Smooth muscle cell (in vitro differentiated cells): ENCODE measurements at regions not wholly inside any gene's neighbourhood (a gene's known extent, or its start where the extent isn't known, plus 50 kb on each side); places are given as distances from the start of the nearest gene placed in this dataset.
A peak's percentile ranks its signal among the peaks of the same experiment; 100 is the strongest.

Experiments used
- DNase-seq: peaks from one replicate; lab custom pipeline; 2025; ENCODE audit not compliant: unreplicated experiment; lab: John Stamatoyannopoulos, UW
- H2AFZ ChIP-seq: fragments of 200-600 bp; sonication (generic); 2 replicates; pipeline ENCODE4 v1.6.0; 2016; ENCODE audit warnings: antibody characterized with exemption, low read depth, mild to moderate bottlenecking
- H3F3A ChIP-seq: fragments of 200-600 bp; sonication (generic); 2 replicates; pipeline ENCODE4 v1.6.0; 2017; ENCODE audit warnings: antibody characterized with exemption, low read depth
- H3K27ac ChIP-seq: fragments of 200-600 bp; sonication (generic); 2 replicates; pipeline ENCODE4 v1.5.1; 2016; ENCODE audit warnings: low read depth, mild to moderate bottlenecking
- H3K27me3 ChIP-seq: fragments of 200-600 bp; sonication (generic); 2 replicates; pipeline ENCODE4 v1.6.1; 2016; ENCODE audit warnings: low read depth, mild to moderate bottlenecking
- H3K36me3 ChIP-seq: fragments of 200-600 bp; sonication (generic); 2 replicates; pipeline ENCODE4 v1.5.1; 2016; ENCODE audit warnings: low read depth
- H3K4me1 ChIP-seq: fragments of 200-600 bp; sonication (generic); 2 replicates; pipeline ENCODE4 v1.5.1; 2016; ENCODE audit warnings: low read depth
- H3K4me2 ChIP-seq: fragments of 200-600 bp; sonication (generic); 2 replicates; pipeline ENCODE4 v1.6.0; 2016; ENCODE audit warnings: mild to moderate bottlenecking
- H3K4me3 ChIP-seq: fragments of 200-600 bp; sonication (generic); 2 replicates; pipeline ENCODE4 v1.5.1; 2016; ENCODE audit warnings: mild to moderate bottlenecking
- H3K79me2 ChIP-seq: fragments of 200-600 bp; sonication (generic); 2 replicates; pipeline ENCODE4 v1.6.0; 2016; ENCODE audit warnings: low read depth, mild to moderate bottlenecking
- H3K9ac ChIP-seq: fragments of 200-600 bp; sonication (generic); 2 replicates; pipeline ENCODE4 v1.6.0; 2016; ENCODE audit warnings: low read depth
- H3K9me3 ChIP-seq: fragments of 200-600 bp; sonication (generic); replicated peaks from 2 replicates; pipeline ENCODE4 v1.5.1; 2016; ENCODE audit warnings: low read depth
- H4K20me1 ChIP-seq: fragments of 200-600 bp; sonication (generic); 2 replicates; pipeline ENCODE4 v1.6.0; 2016; ENCODE audit warnings: low read depth
- WGBS: methylation state at CpG from one replicate; pipeline ENCODE4 v1.1.7; 2016; ENCODE audit warnings: low lambda C conversion rate; 5-methylcytosine and 5-hydroxymethylcytosine counted together
- TF ChIP-seq, protein P1 (sequence below): fragments of 200-600 bp; sonication (generic); IDR thresholded peaks from 2 replicates; pipeline ENCODE4 v1.5.1; 2017; ENCODE audit warnings: borderline replicate concordance, mild to moderate bottlenecking, antibody characterized with exemption; ENCODE audit not compliant: insufficient read depth, poor library complexity, severe bottlenecking

DNA sequence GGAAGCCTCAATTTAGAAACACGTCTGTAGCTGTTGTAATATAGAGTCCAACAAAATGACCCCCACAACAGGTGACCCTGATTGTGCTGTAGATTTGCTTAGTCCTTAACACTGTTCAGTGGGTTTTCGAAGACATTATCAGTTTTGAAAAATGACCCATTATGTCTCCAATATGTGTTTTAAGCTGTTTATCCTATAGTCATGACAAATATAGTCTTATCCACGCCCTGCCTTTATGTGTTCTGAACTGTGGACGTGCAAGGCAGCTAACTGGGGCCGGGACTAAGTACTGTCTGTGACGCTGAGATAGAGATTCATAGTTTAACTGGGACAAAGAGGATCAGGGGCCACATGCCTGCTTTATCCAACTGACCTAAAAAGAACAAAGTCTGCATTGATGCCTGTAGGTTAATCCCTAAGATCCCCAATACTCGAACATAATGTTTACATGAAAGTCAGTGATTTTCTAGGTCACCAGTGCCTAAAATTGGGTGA, 192.4 kb downstream of the CD83 start:
- DNase-seq: no peak
- Histone ChIP-seq H3K4me3 (no peak overlapping the region), H3K4me1 (no peaks in the 10 kb centered on the region), H3K4me2 (no peak overlapping the region), H2AFZ (no peak overlapping the region), H3K9me3 (no peaks in the 10 kb centered on the region), H3F3A (no peaks in the 10 kb centered on the region), H4K20me1 (no peaks in the 10 kb centered on the region), H3K27ac (no peak overlapping the region), H3K9ac (no peak overlapping the region), H3K36me3 (no peaks in the 10 kb centered on the region), H3K27me3 (no peaks in the 10 kb centered on the region), H3K79me2 (no peaks in the 10 kb centered on the region)
- WGBS: 76% methylated on average over 7 of the region's 7 CpGs
- TF ChIP-seq, protein P1, sequence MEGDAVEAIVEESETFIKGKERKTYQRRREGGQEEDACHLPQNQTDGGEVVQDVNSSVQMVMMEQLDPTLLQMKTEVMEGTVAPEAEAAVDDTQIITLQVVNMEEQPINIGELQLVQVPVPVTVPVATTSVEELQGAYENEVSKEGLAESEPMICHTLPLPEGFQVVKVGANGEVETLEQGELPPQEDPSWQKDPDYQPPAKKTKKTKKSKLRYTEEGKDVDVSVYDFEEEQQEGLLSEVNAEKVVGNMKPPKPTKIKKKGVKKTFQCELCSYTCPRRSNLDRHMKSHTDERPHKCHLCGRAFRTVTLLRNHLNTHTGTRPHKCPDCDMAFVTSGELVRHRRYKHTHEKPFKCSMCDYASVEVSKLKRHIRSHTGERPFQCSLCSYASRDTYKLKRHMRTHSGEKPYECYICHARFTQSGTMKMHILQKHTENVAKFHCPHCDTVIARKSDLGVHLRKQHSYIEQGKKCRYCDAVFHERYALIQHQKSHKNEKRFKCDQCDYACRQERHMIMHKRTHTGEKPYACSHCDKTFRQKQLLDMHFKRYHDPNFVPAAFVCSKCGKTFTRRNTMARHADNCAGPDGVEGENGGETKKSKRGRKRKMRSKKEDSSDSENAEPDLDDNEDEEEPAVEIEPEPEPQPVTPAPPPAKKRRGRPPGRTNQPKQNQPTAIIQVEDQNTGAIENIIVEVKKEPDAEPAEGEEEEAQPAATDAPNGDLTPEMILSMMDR: no peak

DNA sequence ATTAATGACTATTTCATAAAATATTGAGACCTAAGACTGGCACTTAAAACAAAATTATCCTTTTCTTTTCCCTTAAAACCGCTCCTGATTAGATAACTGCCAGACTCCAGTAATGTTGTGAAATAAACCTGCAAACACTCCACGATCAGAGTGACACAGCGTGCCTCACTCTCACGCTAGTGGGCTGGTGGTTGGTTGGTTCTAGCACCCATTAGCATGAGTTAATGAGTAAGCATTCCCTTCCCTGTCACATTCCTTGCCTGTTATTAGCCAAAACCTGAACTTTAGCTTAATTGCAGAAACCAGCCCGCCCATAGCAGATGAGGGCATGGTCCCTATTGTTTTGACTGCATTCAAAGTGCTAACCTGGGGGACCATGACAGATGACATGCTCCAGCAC, 193.4 kb downstream of the CD83 start:
- Histone ChIP-seq H2AFZ (no peak overlapping the region), H3K4me3 (no peak overlapping the region), H3K9ac (no peak overlapping the region), H3K4me1 (no peaks in the 10 kb centered on the region), H3K9me3 (no peaks in the 10 kb centered on the region), H3K27me3 (no peaks in the 10 kb centered on the region), H3K27ac (peak overlapping the region; percentile 10), H3K4me2 (peak overlapping the region; percentile 35), H3K79me2 (no peaks in the 10 kb centered on the region), H3K36me3 (no peaks in the 10 kb centered on the region), H3F3A (no peaks in the 10 kb centered on the region), H4K20me1 (no peaks in the 10 kb centered on the region)
- TF ChIP-seq, protein P1: no peak
- whole genome bisulfite sequencing: 28% methylated on average over 5 of the region's 5 CpGs
- no peak for DNase-seq

DNA sequence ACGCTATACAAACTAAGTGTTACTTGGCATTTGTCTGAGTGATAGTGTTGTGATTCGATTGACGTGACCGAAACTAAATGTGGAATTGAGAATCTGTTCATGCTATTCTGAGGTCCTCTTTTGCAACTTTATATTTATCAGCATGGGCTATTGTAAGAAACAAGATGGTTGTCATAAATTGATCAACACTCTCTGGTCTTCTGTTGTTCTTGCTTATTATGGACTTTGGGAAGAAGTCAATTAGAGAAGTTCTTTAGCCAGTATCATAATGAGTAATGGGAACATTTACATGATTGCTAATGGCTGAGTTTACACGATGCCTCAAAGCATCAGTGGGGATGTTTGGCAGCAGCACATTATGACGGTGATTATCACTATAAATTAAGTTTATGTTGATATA, 195.0 kb downstream of the CD83 start:
- no peak overlapping the region for H3K4me2 ChIP-seq
- DNase-seq: no peak
- H3K36me3 ChIP-seq: no peaks in the 10 kb centered on the region
- no peaks in the 10 kb centered on the region for H3F3A ChIP-seq
- no peak overlapping the region for H3K9ac ChIP-seq
- no peaks in the 10 kb centered on the region for H3K27me3 ChIP-seq
- TF ChIP-seq, protein P1: no peak
- 96% methylated on average over 6 of the region's 6 CpGs for WGBS
- H3K4me1 ChIP-seq: no peaks in the 10 kb centered on the region
- no peak overlapping the region for H3K27ac ChIP-seq
- H3K79me2 ChIP-seq: no peaks in the 10 kb centered on the region
- no peak overlapping the region for H2AFZ ChIP-seq
- no peaks in the 10 kb centered on the region for H4K20me1 ChIP-seq
- H3K9me3 ChIP-seq: no peaks in the 10 kb centered on the region
- H3K4me3 ChIP-seq: no peak overlapping the region

DNA sequence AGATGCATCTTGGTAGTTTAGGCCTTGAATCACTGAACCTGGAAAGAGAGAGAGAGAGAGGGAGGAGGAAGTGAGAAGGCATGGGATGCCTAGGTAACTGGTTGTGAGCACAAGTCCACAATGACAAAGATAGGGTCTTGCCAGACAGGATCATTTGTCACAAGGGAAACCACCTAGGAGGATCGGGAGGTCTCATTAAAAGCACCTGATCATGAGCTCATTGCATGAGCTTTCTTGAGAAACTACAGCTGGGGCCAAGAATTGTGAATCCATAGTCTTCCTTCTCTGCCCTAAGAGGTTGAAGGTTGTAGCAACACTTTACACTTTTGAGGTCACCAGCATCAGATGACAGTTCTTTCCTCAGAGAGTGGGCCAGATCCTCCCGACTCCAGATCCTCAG, 195.7 kb downstream of the CD83 start:
- Histone ChIP-seq H3K9ac (no peak overlapping the region), H3K27ac (no peak overlapping the region), H2AFZ (no peak overlapping the region), H3K4me1 (no peaks in the 10 kb centered on the region), H3K79me2 (no peaks in the 10 kb centered on the region), H3K9me3 (no peaks in the 10 kb centered on the region), H3K27me3 (no peaks in the 10 kb centered on the region), H4K20me1 (no peaks in the 10 kb centered on the region), H3K36me3 (no peaks in the 10 kb centered on the region), H3K4me2 (no peak overlapping the region), H3K4me3 (no peak overlapping the region), H3F3A (no peaks in the 10 kb centered on the region)
- TF ChIP-seq, protein P1: no peak
- WGBS: 95% methylated on average over 2 of the region's 2 CpGs
- no peak for DNase-seq
